Uterus (tissue), 3 donors: ENCODE measurements at regions not wholly inside any gene's neighbourhood (a gene's known extent, or its start where the extent isn't known, plus 50 kb on each side); places are given as distances from the start of the nearest gene placed in this dataset.

Experiments used
- DNase-seq, 2 donors: peaks; one replicate each; pipeline ENCODE4 v3.0.0-alpha.2; 2019 to 2020
- H3K27ac ChIP-seq, 2 donors: fragments of 200-600 bp; sonication (generic); 1 replicate in 1 of 2; 2 replicates in 1 of 2; pipeline ENCODE4 v1.5.1; 2016 to 2018
- H3K27me3 ChIP-seq, 2 donors: fragments of 200-600 bp; sonication (generic); one replicate each; pipeline ENCODE4 v1.5.1; 2018 to 2019; ENCODE audit warnings: control low read depth in 1 of 2
- H3K36me3 ChIP-seq, 2 donors: fragments of 200-600 bp; sonication (generic); one replicate each; pipeline ENCODE4 v1.5.1; 2019; ENCODE audit warnings: control low read depth in 1 of 2
- H3K4me1 ChIP-seq, 2 donors: fragments of 200-600 bp; sonication (generic); one replicate each; pipeline ENCODE4 v1.5.1; 2018 to 2019; ENCODE audit warnings: control low read depth in 1 of 2
- H3K4me3 ChIP-seq, 2 donors: fragments of 200-600 bp; sonication (generic); 1 replicate in 1 of 2; 2 replicates in 1 of 2; pipeline ENCODE4 v1.5.1; 2018 to 2019; ENCODE audit warnings: mild to moderate bottlenecking in 1 of 2
- H3K9me3 ChIP-seq, 2 donors: fragments of 200-600 bp; sonication (generic); one replicate each; pipeline ENCODE4 v1.5.1; 2019; ENCODE audit warnings: control low read depth in 1 of 2
- POLR2A ChIP-seq, 2 donors: fragments of 450-650 bp; IDR thresholded peaks; one replicate each; pipeline ENCODE4 v1.6.1; 2016; ENCODE audit warnings: antibody characterized with exemption in 2 of 2, mild to moderate bottlenecking in 1 of 2, moderate library complexity in 1 of 2
- intact Hi-C: fragments of 100-400 bp; cut with DNase I; formaldehyde crosslinking; loops from one replicate; pipeline ENCODE4 v1.15.1; 2023; ENCODE audit warnings: low total_unique reads
- TF ChIP-seq, protein P1 (sequence below), 4 experiments: fragments of 200-600 bp in 2 of 4; fragments of 450-650 bp in 2 of 4; sonication (generic) in 2 of 4; IDR thresholded peaks; one replicate each; pipeline ENCODE4 v1.5.1; 2016 to 2019; ENCODE audit warnings: antibody characterized with exemption in 4 of 4, mild to moderate bottlenecking in 2 of 4, moderate library complexity in 1 of 4
- donor health status: DM: yes; HTN: yes; CAD: no.

DNA sequence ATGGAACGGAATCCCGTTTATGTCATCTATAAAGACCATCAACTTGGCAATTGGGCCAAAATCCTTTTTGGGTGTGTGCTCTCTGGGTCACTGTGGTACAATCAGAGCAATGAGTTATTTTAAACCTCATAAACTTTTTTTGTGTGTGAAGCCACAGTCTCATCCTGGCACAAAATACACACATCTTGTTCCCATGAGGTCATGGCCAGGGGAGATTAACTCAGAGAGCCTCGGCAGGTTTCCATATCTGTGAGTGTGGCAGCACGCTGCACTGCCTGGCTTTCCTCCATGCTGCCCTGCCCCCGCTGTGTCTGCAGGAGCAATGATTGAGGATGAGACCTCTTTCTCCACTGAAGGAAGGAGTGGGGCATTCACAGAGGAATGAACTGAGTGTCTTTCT, 54.0 kb upstream of the DLG1 start:
- Histone ChIP-seq H3K4me1 (peaks cover 0 to 4% of the 10 kb centered on the region in 2 donors), H3K9me3 (no peaks in the 10 kb centered on the region), H3K36me3 (no peaks in the 10 kb centered on the region), H3K27ac (peak overlapping the region; percentile 42 to 48), H3K27me3 (no peaks in the 10 kb centered on the region), H3K4me3 (no peak overlapping the region)
- TF ChIP-seq, protein P1, sequence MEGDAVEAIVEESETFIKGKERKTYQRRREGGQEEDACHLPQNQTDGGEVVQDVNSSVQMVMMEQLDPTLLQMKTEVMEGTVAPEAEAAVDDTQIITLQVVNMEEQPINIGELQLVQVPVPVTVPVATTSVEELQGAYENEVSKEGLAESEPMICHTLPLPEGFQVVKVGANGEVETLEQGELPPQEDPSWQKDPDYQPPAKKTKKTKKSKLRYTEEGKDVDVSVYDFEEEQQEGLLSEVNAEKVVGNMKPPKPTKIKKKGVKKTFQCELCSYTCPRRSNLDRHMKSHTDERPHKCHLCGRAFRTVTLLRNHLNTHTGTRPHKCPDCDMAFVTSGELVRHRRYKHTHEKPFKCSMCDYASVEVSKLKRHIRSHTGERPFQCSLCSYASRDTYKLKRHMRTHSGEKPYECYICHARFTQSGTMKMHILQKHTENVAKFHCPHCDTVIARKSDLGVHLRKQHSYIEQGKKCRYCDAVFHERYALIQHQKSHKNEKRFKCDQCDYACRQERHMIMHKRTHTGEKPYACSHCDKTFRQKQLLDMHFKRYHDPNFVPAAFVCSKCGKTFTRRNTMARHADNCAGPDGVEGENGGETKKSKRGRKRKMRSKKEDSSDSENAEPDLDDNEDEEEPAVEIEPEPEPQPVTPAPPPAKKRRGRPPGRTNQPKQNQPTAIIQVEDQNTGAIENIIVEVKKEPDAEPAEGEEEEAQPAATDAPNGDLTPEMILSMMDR (IDR thresholded peaks at IDR 0.05): no peak
- TF ChIP-seq POLR2A (IDR thresholded peaks at IDR 0.05): no peak
- intact Hi-C loops: no loop called here
- DNase-seq: peak; percentile 76 to 81

DNA sequence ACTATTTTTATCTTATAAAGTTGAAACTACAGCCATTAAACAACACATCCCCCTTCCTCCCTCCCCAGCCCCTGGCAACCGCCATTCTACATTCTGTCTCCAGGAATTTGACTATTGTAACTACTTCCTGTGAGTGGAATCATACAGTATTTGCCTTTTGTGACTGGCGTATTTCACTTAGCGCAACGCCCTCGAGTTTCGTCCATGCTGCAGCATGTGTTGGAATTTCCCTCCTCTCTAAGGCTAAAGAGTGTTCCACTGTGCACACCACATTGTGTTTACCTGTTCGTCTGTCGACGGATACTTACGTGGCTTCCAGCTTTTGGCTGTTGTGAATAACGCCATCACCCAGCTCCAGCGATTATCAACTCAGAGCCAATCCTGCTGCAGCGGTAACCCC, 52.0 kb upstream of the DLG1 start:
- Histone ChIP-seq H3K27me3 (no peaks in the 10 kb centered on the region), H3K27ac (no peak overlapping the region), H3K9me3 (no peaks in the 10 kb centered on the region), H3K36me3 (no peaks in the 10 kb centered on the region), H3K4me3 (no peak overlapping the region), H3K4me1 (peaks cover 0 to 4% of the 10 kb centered on the region in 2 donors)
- TF ChIP-seq POLR2A (IDR thresholded peaks at IDR 0.05): no peak
- TF ChIP-seq, protein P1 (IDR thresholded peaks at IDR 0.05): no peak
- no peak for DNase-seq
- intact Hi-C loops: no loop called here

DNA sequence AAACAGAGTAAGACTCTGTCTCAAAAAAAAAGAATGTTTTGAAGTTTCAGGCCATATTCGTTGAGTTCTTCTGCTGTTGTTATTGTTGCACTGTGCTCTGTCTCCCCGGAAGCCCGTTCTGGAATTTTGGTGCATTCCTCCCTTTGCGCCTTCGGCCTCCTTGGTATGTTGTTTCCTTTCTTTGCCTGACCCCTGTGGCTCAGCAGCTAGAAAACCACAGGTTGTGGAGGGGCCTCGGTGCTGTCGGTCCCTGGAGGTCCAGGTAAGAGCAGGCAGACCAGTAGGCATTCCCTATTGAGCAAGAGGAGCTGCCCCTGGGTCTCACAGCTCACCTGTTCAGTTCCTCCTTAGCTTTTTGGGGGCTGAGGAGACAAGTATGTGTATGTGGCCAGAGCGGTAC, 51.0 kb upstream of the DLG1 start:
- no peaks in the 10 kb centered on the region for H3K27me3 ChIP-seq
- intact Hi-C loops: no loop called here
- H3K4me1 ChIP-seq: peaks cover 0 to 4% of the 10 kb centered on the region in 2 donors
- TF ChIP-seq, protein P1 (IDR thresholded peaks at IDR 0.05): no peak
- no peak for TF ChIP-seq POLR2A (IDR thresholded peaks at IDR 0.05)
- DNase-seq: no peak
- no peaks in the 10 kb centered on the region for H3K9me3 ChIP-seq
- no peak overlapping the region for H3K4me3 ChIP-seq
- H3K36me3 ChIP-seq: no peaks in the 10 kb centered on the region
- H3K27ac ChIP-seq: no peak overlapping the region
